DOHH2 (cell line): ENCODE measurements at regions not wholly inside any gene's neighbourhood (a gene's known extent, or its start where the extent isn't known, plus 50 kb on each side); places are given as distances from the start of the nearest gene placed in this dataset.

Experiments used
- CTCF ChIP-seq: fragments of 200-600 bp; sonication (generic); IDR thresholded peaks from one replicate; pipeline ENCODE4 v1.5.1; 2014; ENCODE audit warnings: antibody characterized with exemption, mild to moderate bottlenecking, low read depth, low read length; ENCODE audit not compliant: poor library complexity, severe bottlenecking
- EZH2phosphoT487 ChIP-seq: fragments of 200-600 bp; sonication (generic); IDR thresholded peaks from 2 replicates; pipeline ENCODE4 v1.6.1; 2017; ENCODE audit warnings: borderline replicate concordance, mild to moderate bottlenecking, antibody characterized with exemption, low read length, moderate library complexity, mixed read lengths

- TF ChIP-seq CTCF (no peak), EZH2phosphoT487 (no peak)
These were observed 259.2 kb downstream of the NUF2 start for GRCh38 chr1:163580926-163581325.
